Globus pallidus (tissue), 1 donor: ENCODE measurements at regions not wholly inside any gene's neighbourhood (a gene's known extent, or its start where the extent isn't known, plus 50 kb on each side); places are given as distances from the start of the nearest gene placed in this dataset.
A peak's percentile ranks its signal among the peaks of the same experiment; 100 is the strongest.

Experiments
- DNase-seq: peaks from one replicate; pipeline ENCODE4 v3.0.0-alpha.2; 2015; ENCODE audit warnings: low spot score

GRCh38 chr5:92930057-92930456 lies 651.0 kb downstream of the NR2F1-AS1 start:
- DNase-seq: no peak

GRCh38 chr5:92927291-92927778 lies 653.7 kb downstream of the NR2F1-AS1 start:
- DNase-seq: peak; percentile 49

GRCh38 chr5:92923885-92924284 lies 657.1 kb downstream of the NR2F1-AS1 start:
- no peak for DNase-seq

- no peak for DNase-seq
These were observed 658.6 kb downstream of the NR2F1-AS1 start for GRCh38 chr5:92922231-92922967.

- DNase-seq: no peak
These were observed 664.0 kb downstream of the NR2F1-AS1 start for GRCh38 chr5:92917044-92917443.

GRCh38 chr5:92916036-92916435 lies 665.0 kb downstream of the NR2F1-AS1 start:
- DNase-seq: peak; percentile 41

- DNase-seq: no peak
These were observed 668.7 kb downstream of the NR2F1-AS1 start for GRCh38 chr5:92912283-92912682.

- DNase-seq: no peak
These were observed 669.2 kb downstream of the NR2F1-AS1 start for GRCh38 chr5:92911851-92912250.

GRCh38 chr5:92911293-92911692 lies 669.7 kb downstream of the NR2F1-AS1 start:
- DNase-seq: no peak

GRCh38 chr5:92909602-92909962 lies 671.4 kb downstream of the NR2F1-AS1 start:
- no peak for DNase-seq

- DNase-seq: no peak
These were observed 671.9 kb downstream of the NR2F1-AS1 start for GRCh38 chr5:92908952-92909601.

GRCh38 chr5:92907938-92908606 lies 672.9 kb downstream of the NR2F1-AS1 start:
- no peak for DNase-seq

- no peak for DNase-seq
These were observed 674.1 kb downstream of the NR2F1-AS1 start for GRCh38 chr5:92906798-92907376.

- no peak for DNase-seq
These were observed 677.0 kb downstream of the NR2F1-AS1 start for GRCh38 chr5:92904021-92904420.

- no peak for DNase-seq
These were observed 681.4 kb downstream of the NR2F1-AS1 start for GRCh38 chr5:92899611-92900010.

- no peak for DNase-seq
These were observed 684.3 kb downstream of the NR2F1-AS1 start for GRCh38 chr5:92896722-92897121.

- no peak for DNase-seq
These were observed 690.2 kb downstream of the NR2F1-AS1 start for GRCh38 chr5:92890841-92891244.

GRCh38 chr5:92889140-92889539 lies 691.9 kb downstream of the NR2F1-AS1 start:
- no peak for DNase-seq

GRCh38 chr5:92887254-92887653 lies 693.8 kb downstream of the NR2F1-AS1 start:
- no peak for DNase-seq

GRCh38 chr5:92886751-92887150 lies 694.3 kb downstream of the NR2F1-AS1 start:
- no peak for DNase-seq

- peak; percentile 18 for DNase-seq
These were observed 695.1 kb downstream of the NR2F1-AS1 start for GRCh38 chr5:92885950-92886349.

GRCh38 chr5:92884469-92884868 lies 696.5 kb downstream of the NR2F1-AS1 start:
- DNase-seq: no peak
